GM23248 (cell line): ENCODE measurements at regions not wholly inside any gene's neighbourhood (a gene's known extent, or its start where the extent isn't known, plus 50 kb on each side); places are given as distances from the start of the nearest gene placed in this dataset.

Source experiments
- EZH2 ChIP-seq: fragments of 200-600 bp; sonication (generic); IDR thresholded peaks from 2 replicates; pipeline ENCODE4 v1.6.1; 2018; ENCODE audit warnings: antibody characterized with exemption, mild to moderate bottlenecking; ENCODE audit not compliant: insufficient read depth, poor library complexity, severe bottlenecking
- EZH2phosphoT487 ChIP-seq: fragments of 200-600 bp; sonication (generic); IDR thresholded peaks from 2 replicates; pipeline ENCODE4 v1.6.1; 2018; ENCODE audit warnings: antibody characterized with exemption, moderate library complexity, mild to moderate bottlenecking, low read depth; ENCODE audit not compliant: insufficient read depth

GRCh38 chr6:91193446-91193845 is 606.6 kb upstream of the MAP3K7 start:
- TF ChIP-seq EZH2 (no peak), EZH2phosphoT487 (no peak)
